Coronary artery (tissue), 2 donors: ENCODE measurements at regions not wholly inside any gene's neighbourhood (a gene's known extent, or its start where the extent isn't known, plus 50 kb on each side); places are given as distances from the start of the nearest gene placed in this dataset.

ENCODE experiments used
- DNase-seq: peaks from one replicate; pipeline ENCODE4 v3.0.0-alpha.2; 2017; ENCODE audit warnings: low spot score
- H3K27ac ChIP-seq, 2 donors: fragments of 200-600 bp; sonication (generic); one replicate each; pipeline ENCODE4 v1.5.1; 2016 to 2019
- H3K4me3 ChIP-seq: fragments of 200-600 bp; sonication (generic); 2 replicates; pipeline ENCODE4 v1.5.1; 2016; ENCODE audit warnings: mild to moderate bottlenecking, moderate library complexity
- CTCF ChIP-seq: fragments of 200-600 bp; sonication (generic); IDR thresholded peaks from one replicate; pipeline ENCODE4 v1.5.1; 2019; ENCODE audit warnings: antibody characterized with exemption

GRCh38 chr10:54958844-54959243 lies 157.8 kb upstream of the PCDH15 start:
- TF ChIP-seq CTCF, result no peak
- no peak overlapping the region for H3K4me3 ChIP-seq
- H3K27ac ChIP-seq, result no peak overlapping the region
- no peak for DNase-seq

GRCh38 chr10:54947605-54948004 lies 146.6 kb upstream of the PCDH15 start:
- no peak for TF ChIP-seq CTCF
- H3K4me3 ChIP-seq, result no peak overlapping the region
- no peak overlapping the region for H3K27ac ChIP-seq
- DNase-seq, result no peak

- H3K4me3 ChIP-seq, result no peak overlapping the region
- no peak for DNase-seq
- no peak for TF ChIP-seq CTCF
- H3K27ac ChIP-seq, result no peak overlapping the region
Measured at GRCh38 chr10:54940418-54940817, 139.4 kb upstream of the PCDH15 start.

- no peak overlapping the region for H3K27ac ChIP-seq
- TF ChIP-seq CTCF, result no peak
- DNase-seq, result no peak
- H3K4me3 ChIP-seq, result no peak overlapping the region
Measured at GRCh38 chr10:54914049-54914448, 113.0 kb upstream of the PCDH15 start.

GRCh38 chr10:54909165-54909564 lies 108.1 kb upstream of the PCDH15 start:
- DNase-seq, result no peak
- no peak overlapping the region for H3K27ac ChIP-seq
- no peak overlapping the region for H3K4me3 ChIP-seq
- TF ChIP-seq CTCF, result no peak

GRCh38 chr10:54908019-54908418 lies 107.0 kb upstream of the PCDH15 start:
- Histone ChIP-seq H3K4me3 (no peak overlapping the region), H3K27ac (no peak overlapping the region)
- TF ChIP-seq CTCF, result no peak
- DNase-seq, result no peak

- DNase-seq, result no peak
- Histone ChIP-seq H3K4me3 (no peak overlapping the region), H3K27ac (no peak overlapping the region)
- no peak for TF ChIP-seq CTCF
Measured at GRCh38 chr10:54906940-54907339, 105.9 kb upstream of the PCDH15 start.
